ENCODE measurements at regions not wholly inside any gene's neighbourhood (a gene's known extent, or its start where the extent isn't known, plus 50 kb on each side); places are given as distances from the start of the nearest gene placed in this dataset.

DNA sequence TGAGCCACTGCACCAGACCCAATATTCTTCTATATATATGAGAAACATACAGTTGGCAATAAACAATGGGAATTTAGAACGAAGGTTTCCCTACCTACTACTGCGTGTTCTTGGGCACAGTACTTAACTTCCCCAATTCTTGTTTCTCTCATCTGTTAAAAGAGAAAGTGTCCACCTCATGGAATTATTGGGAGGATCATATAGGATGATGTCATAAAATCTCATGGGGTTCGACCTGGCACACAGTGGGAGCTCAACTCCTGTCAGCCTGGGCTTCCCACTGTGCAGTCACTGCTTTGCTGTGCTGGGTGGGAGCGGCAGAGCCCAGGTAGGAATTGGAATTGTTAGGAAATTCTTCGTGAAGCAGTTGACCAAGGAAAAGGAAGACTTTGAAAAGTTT is 203.3 kb downstream of the SH3BP4 start:
- DNase-seq (ENCODE audit: low read depth in 2 of 2) = no peak
- no peak overlapping the region for H3K4me3 ChIP-seq (replicated peaks in 1 of 2; ENCODE audit: low read depth in 2 of 2, low read length in 2 of 2)
- no peak for TF ChIP-seq CTCF (IDR thresholded peaks at IDR 0.05; ENCODE audit: low read depth, low read length)

DNA sequence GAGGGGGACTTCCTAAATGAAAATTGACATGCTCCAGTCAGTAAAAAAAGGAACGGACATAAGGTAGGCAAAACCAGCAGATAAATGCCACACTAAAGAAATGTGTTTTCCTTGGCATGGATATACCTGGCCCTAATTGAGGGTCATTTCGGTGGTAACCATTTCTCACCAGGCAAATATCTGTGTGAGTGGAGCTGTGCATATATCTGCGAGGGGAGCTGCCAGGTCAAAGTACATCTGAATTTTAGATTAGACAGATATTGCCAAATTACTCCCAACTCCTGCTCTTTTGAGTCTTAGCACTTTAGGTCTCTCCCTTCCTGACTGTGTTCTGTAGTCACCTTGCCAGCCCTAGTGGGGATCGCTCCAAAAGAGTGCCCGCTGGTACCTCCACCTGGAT is 204.2 kb downstream of the SH3BP4 start:
- no peak for TF ChIP-seq CTCF (IDR thresholded peaks at IDR 0.05; ENCODE audit: low read depth, low read length)
- H3K4me3 ChIP-seq (replicated peaks in 1 of 2; ENCODE audit: low read depth in 2 of 2, low read length in 2 of 2) = no peak overlapping the region
- no peak for DNase-seq (ENCODE audit: low read depth in 2 of 2)

GRCh38 chr2:235157746-235158482 is 206.1 kb downstream of the SH3BP4 start:
- TF ChIP-seq CTCF (IDR thresholded peaks at IDR 0.05; ENCODE audit: low read depth, low read length) = no peak
- H3K4me3 ChIP-seq (replicated peaks in 1 of 2; ENCODE audit: low read depth in 2 of 2, low read length in 2 of 2) = no peak overlapping the region
- DNase-seq (ENCODE audit: low read depth in 2 of 2) = no peak

DNA sequence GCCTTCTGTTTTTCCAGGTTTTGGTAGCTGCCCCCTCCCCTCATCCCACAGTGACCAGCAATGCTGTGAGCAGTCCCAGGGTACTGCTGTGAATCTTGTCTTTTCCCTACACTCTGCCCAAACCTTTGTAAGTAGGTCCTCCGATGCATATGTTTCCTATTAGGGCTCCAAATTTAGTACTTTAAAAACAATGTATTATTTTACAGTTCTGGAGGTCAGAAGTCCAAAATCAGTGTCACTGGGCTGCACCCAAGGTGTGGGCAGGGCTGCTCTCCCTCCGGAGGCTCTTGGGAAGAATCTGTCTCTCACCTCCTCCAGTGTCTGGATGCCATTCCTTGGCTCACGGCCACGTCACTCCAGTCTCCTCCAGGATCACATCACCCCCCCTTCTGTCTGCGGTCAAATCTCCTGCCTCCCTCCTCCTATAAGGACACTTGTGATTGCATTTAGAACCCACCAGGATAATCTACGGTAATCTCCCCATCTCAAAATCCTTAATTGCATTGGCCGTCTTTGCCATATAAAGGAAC is 208.5 kb downstream of the SH3BP4 start:
- no peak for TF ChIP-seq CTCF (IDR thresholded peaks at IDR 0.05; ENCODE audit: low read depth, low read length)
- no peak overlapping the region for H3K4me3 ChIP-seq (replicated peaks in 1 of 2; ENCODE audit: low read depth in 2 of 2, low read length in 2 of 2)
- DNase-seq (ENCODE audit: low read depth in 2 of 2) = no peak

DNA sequence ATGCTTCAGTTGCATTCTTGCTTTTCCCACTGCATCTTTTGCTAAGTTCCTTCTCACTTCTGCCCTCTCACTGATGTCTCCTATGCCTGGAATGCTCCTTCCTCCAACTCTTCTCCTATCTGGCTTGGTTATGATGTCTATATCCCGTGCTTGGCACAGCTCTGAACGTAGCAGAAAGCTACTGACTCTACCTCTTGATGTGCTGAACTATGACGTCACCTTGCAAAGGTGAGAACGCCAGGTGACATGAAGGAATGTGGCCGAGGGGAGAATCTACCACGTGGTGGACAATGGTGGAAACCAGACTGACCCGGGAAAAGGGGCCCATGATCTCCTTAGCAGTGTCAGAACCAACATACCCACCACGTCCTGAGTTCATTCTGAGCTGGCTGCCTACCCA is 209.7 kb downstream of the SH3BP4 start:
- no peak for TF ChIP-seq CTCF (IDR thresholded peaks at IDR 0.05; ENCODE audit: low read depth, low read length)
- H3K4me3 ChIP-seq (replicated peaks in 1 of 2; ENCODE audit: low read depth in 2 of 2, low read length in 2 of 2) = no peak overlapping the region
- DNase-seq (ENCODE audit: low read depth in 2 of 2) = no peak

GRCh38 chr2:235162082-235162836 is 210.4 kb downstream of the SH3BP4 start:
- no peak for TF ChIP-seq CTCF (IDR thresholded peaks at IDR 0.05; ENCODE audit: low read depth, low read length)
- no peak overlapping the region for H3K4me3 ChIP-seq (replicated peaks in 1 of 2; ENCODE audit: low read depth in 2 of 2, low read length in 2 of 2)
- DNase-seq (ENCODE audit: low read depth in 2 of 2) = peak in 1 of 2 donors; percentile 36

All from cardiac fibroblast (primary cell).